Duodenal mucosa (tissue), 2 donors: ENCODE measurements at regions not wholly inside any gene's neighbourhood (a gene's known extent, or its start where the extent isn't known, plus 50 kb on each side); places are given as distances from the start of the nearest gene placed in this dataset.

Experiments
- H3K27ac ChIP-seq: one replicate; pipeline ENCODE4 v1.7.0; 2013; ENCODE audit warnings: low read depth, low read length
- H3K27me3 ChIP-seq, 2 donors: one replicate each; pipeline ENCODE4 v1.7.0; 2013; ENCODE audit warnings: low read length in 2 of 2, control low read depth in 1 of 2; ENCODE audit not compliant: insufficient read depth in 2 of 2, control insufficient read depth in 1 of 2
- H3K36me3 ChIP-seq, 2 donors: one replicate each; pipeline ENCODE4 v1.7.0; 2013; ENCODE audit warnings: low read length in 2 of 2, control low read depth in 1 of 2; ENCODE audit not compliant: insufficient read depth in 2 of 2, control insufficient read depth in 1 of 2
- H3K4me1 ChIP-seq, 2 donors: one replicate each; pipeline ENCODE4 v1.7.0; 2013; ENCODE audit warnings: low read length in 2 of 2, control low read depth in 1 of 2; ENCODE audit not compliant: insufficient read depth in 2 of 2, control insufficient read depth in 1 of 2
- H3K4me3 ChIP-seq, 2 donors: one replicate each; pipeline ENCODE4 v1.7.0; 2013; ENCODE audit warnings: low read length in 2 of 2, low read depth in 1 of 2
- H3K9ac ChIP-seq, 2 donors: one replicate each; pipeline ENCODE4 v1.7.0; 2013; ENCODE audit warnings: low read length in 2 of 2, low read depth in 1 of 2
- H3K9me3 ChIP-seq, 2 donors: one replicate each; pipeline ENCODE4 v1.7.0; 2013; ENCODE audit warnings: low read length in 2 of 2, control low read depth in 1 of 2; ENCODE audit not compliant: control insufficient read depth in 1 of 2

- no peak overlapping the region for H3K9ac ChIP-seq
- H3K4me3 ChIP-seq: no peak overlapping the region
- H3K36me3 ChIP-seq: no peaks in the 10 kb centered on the region
- H3K27me3 ChIP-seq: no peaks in the 10 kb centered on the region
- no peak overlapping the region for H3K27ac ChIP-seq
- H3K9me3 ChIP-seq: peaks cover 0 to 4% of the 10 kb centered on the region in 2 donors
- no peaks in the 10 kb centered on the region for H3K4me1 ChIP-seq
Observed at GRCh38 chr6:115735610-115736009, 325.1 kb downstream of the FRK start.

DNA sequence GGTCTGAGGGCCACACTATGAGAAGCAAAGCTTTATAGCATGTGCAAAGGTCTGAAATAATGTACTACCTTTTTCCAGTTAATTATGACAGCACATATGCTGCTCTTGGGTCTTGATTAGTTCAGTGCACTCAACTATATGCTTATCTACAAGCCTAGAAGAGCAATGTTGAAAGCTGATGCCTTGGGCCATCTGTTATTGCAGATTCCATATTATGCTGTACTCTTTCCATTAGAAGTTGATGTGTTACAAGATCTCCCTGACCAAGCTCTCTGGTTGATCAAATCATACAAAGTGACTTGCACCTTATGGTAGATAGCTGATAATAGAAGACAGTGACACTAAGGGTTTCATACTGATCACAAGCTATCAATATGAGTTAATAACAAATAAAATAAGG is 327.3 kb downstream of the FRK start:
- peaks cover 0 to 4% of the 10 kb centered on the region in 2 donors for H3K9me3 ChIP-seq
- H3K27ac ChIP-seq: no peak overlapping the region
- H3K27me3 ChIP-seq: no peaks in the 10 kb centered on the region
- H3K4me3 ChIP-seq: no peak overlapping the region
- no peak overlapping the region for H3K9ac ChIP-seq
- no peaks in the 10 kb centered on the region for H3K4me1 ChIP-seq
- no peaks in the 10 kb centered on the region for H3K36me3 ChIP-seq

DNA sequence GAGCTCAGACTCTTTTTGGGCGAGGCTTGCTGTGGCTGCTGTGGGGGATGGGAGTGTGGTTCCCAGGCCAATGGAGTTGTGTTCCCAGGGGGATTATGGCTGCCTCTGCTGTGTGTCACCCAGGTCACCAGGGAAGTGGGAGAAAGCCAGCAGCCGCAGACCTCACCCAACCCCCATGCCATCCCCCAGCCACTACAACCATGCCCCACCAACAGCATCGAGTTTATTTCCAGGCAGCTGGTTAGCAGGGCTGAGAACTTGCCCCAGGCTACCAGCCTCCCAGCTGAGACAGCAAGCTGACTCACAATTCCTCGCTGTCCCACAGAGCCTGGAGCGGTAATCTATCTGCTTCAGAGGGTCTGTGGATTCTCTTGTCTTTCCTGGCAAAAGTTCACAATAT is 331.7 kb downstream of the FRK start:
- Histone ChIP-seq H3K27ac (no peak overlapping the region), H3K27me3 (no peaks in the 10 kb centered on the region), H3K4me1 (no peaks in the 10 kb centered on the region), H3K4me3 (no peak overlapping the region), H3K36me3 (no peaks in the 10 kb centered on the region), H3K9me3 (no peaks in the 10 kb centered on the region), H3K9ac (no peak overlapping the region)

DNA sequence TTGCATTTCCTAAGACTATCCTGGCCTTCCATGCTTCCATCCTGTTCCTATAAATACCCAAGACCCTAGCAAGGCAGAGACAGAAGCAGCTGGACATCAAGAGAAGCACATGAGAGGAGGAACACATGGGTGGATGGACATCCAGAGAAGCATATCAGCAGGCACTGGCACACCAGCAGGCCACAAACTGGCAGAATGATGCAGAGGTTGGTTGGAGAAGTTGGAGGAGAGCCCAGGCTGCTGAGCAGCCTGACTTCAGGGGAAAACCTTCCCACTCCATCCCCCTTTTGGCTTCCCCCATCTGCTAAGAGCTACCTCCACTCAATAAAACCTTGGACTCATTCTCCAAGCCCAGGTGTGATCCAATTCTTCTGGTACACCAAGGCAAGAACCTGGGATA is 332.5 kb downstream of the FRK start:
- Histone ChIP-seq H3K36me3 (no peaks in the 10 kb centered on the region), H3K4me3 (no peak overlapping the region), H3K9ac (no peak overlapping the region), H3K9me3 (no peaks in the 10 kb centered on the region), H3K27ac (no peak overlapping the region), H3K27me3 (no peaks in the 10 kb centered on the region), H3K4me1 (no peaks in the 10 kb centered on the region)

- no peaks in the 10 kb centered on the region for H3K9me3 ChIP-seq
- H3K9ac ChIP-seq: no peak overlapping the region
- H3K27me3 ChIP-seq: no peaks in the 10 kb centered on the region
- H3K4me3 ChIP-seq: no peak overlapping the region
- no peaks in the 10 kb centered on the region for H3K4me1 ChIP-seq
- H3K36me3 ChIP-seq: no peaks in the 10 kb centered on the region
- no peak overlapping the region for H3K27ac ChIP-seq
Observed at GRCh38 chr6:115721564-115721963, 339.1 kb downstream of the FRK start.

GRCh38 chr6:115720900-115721299 is 339.8 kb downstream of the FRK start:
- Histone ChIP-seq H3K9ac (no peak overlapping the region), H3K4me3 (no peak overlapping the region), H3K36me3 (no peaks in the 10 kb centered on the region), H3K4me1 (no peaks in the 10 kb centered on the region), H3K9me3 (no peaks in the 10 kb centered on the region), H3K27me3 (no peaks in the 10 kb centered on the region), H3K27ac (no peak overlapping the region)

- Histone ChIP-seq H3K27me3 (no peaks in the 10 kb centered on the region), H3K27ac (no peak overlapping the region), H3K9ac (no peak overlapping the region), H3K9me3 (no peaks in the 10 kb centered on the region), H3K36me3 (no peaks in the 10 kb centered on the region), H3K4me1 (no peaks in the 10 kb centered on the region), H3K4me3 (no peak overlapping the region)
Observed at GRCh38 chr6:115717472-115717871, 343.2 kb downstream of the FRK start.

- H3K4me1 ChIP-seq: no peaks in the 10 kb centered on the region
- H3K27me3 ChIP-seq: no peaks in the 10 kb centered on the region
Observed at GRCh38 chr6:115717062-115717461, 343.6 kb downstream of the FRK start.

DNA sequence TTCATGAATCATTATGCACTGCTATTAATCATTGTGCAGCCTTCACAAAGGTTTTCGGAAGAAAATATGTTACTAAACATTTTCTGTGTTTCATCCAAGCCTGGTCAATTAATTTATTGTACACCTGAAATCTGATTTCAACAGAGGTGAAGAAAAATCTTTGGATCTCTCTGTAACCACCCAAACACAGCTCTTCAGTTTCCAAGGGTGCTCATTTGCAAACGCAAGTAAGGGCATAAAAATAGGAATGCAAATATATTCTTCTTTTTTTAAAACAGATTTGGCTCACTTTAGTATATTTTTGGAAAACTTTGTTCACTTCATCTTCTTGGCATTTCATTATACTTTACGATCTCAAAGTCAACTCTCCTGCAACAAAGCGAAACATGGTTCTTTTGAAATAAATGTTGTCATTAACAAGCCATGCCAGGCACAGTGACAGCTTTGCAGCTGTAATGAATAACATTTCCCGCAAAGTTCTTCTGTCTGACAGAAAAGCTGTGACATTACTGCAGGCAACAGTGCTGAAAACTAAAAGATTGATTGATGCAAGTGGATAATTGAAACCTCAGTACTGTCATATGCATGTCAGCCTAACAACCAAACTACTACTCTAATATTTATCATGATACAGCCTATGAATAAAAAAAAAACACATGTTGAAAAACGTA is 348.3 kb downstream of the FRK start:
- no peaks in the 10 kb centered on the region for H3K4me1 ChIP-seq
- no peaks in the 10 kb centered on the region for H3K9me3 ChIP-seq
- no peaks in the 10 kb centered on the region for H3K27me3 ChIP-seq
- H3K36me3 ChIP-seq: no peaks in the 10 kb centered on the region
- no peak overlapping the region for H3K4me3 ChIP-seq
- no peak overlapping the region for H3K27ac ChIP-seq
- H3K9ac ChIP-seq: no peak overlapping the region

More at GRCh38 chr6:115717062-115717461, 343.6 kb downstream of the FRK start:
- H3K27ac ChIP-seq: no peak overlapping the region
- no peak overlapping the region for H3K9ac ChIP-seq
- no peaks in the 10 kb centered on the region for H3K36me3 ChIP-seq
- H3K9me3 ChIP-seq: no peaks in the 10 kb centered on the region
- H3K4me3 ChIP-seq: no peak overlapping the region

DNA sequence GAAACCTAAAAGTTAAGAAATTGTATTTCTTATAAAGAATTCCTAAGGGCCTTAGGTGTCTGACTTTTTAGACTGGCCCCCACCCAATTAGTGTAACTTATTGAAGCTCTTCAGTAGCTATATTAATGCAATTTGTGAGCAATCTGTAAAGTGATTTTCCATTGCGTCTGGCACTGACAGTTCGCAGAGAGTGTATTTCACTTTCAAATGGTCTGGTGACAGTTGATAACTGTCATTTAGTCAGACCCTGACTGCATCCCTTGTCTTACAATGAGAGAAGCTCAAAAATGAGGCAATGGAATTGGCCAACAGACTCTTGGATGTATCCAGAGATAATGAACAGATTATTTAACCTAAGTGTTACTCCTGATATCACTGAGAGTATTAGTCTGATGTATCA is 351.8 kb downstream of the FRK start:
- Histone ChIP-seq H3K9me3 (no peaks in the 10 kb centered on the region), H3K27me3 (no peaks in the 10 kb centered on the region), H3K4me3 (no peak overlapping the region), H3K27ac (no peak overlapping the region), H3K4me1 (no peaks in the 10 kb centered on the region), H3K9ac (no peak overlapping the region), H3K36me3 (no peaks in the 10 kb centered on the region)

GRCh38 chr6:115706981-115707380 is 353.7 kb downstream of the FRK start:
- Histone ChIP-seq H3K4me1 (no peaks in the 10 kb centered on the region), H3K4me3 (no peak overlapping the region), H3K9ac (no peak overlapping the region), H3K9me3 (no peaks in the 10 kb centered on the region), H3K27ac (no peak overlapping the region), H3K27me3 (no peaks in the 10 kb centered on the region), H3K36me3 (no peaks in the 10 kb centered on the region)
